HG02571 (cell line): ENCODE measurements at regions not wholly inside any gene's neighbourhood (a gene's known extent, or its start where the extent isn't known, plus 50 kb on each side); places are given as distances from the start of the nearest gene placed in this dataset.
"Not testable (repeated sequence)": the region's sequence is repeated elsewhere in the genome, so short reads cannot be mapped to it uniquely, and the experiment has no call there.

ENCODE experiments used
- ATAC-seq: cut with Tn5 transposase; IDR thresholded peaks from one replicate; pipeline ENCODE4 v1.9.1; 2021; ENCODE audit warnings: mild to moderate bottlenecking, moderate library complexity; ENCODE audit not compliant: unreplicated experiment

DNA sequence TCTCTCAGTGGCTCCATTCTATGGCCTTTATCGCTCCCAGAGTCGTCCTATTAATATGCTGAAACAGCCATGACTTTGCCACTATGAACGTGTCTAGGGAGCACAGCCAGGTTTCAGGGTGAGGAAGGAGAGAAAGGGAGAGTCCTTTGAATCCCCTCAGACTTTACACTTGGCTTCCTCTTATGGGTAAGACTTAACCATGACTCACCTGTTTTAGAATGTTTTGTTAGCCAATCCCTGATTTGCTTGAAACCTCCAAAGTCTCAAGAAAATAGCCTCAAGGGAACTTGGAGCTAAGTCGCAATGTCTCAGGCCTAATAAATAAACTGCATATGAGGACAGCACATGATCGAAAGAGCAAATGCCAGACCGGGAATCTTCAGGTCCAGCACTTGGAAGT, 131.2 kb upstream of the RCN1 start:
- no peak for ATAC-seq

- peak; percentile 81 for ATAC-seq
These were observed 132.7 kb upstream of the RCN1 start for GRCh38 chr11:31958076-31958735.

- no peak for ATAC-seq
These were observed 133.2 kb upstream of the RCN1 start for GRCh38 chr11:31957674-31958073.

DNA sequence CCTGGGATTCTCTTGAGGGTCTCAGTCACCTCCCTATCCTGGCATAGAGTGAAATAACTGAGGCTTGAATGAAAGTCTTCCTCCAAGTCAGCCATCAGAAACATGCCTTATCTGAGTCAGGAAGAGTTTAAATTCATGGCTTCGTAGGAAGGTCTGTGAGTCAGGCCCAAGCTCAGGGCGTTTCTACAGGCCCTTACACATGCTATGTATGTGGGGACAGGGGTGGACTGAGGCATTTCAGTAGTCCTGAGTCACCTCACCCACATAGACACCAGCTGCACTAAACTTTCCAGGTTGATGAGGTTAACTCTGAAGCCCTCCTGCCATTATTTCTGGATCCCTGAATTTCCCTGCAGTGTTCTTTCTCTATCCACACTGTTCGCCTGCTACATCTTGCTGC, 134.6 kb upstream of the RCN1 start:
- peak; percentile 43 for ATAC-seq

GRCh38 chr11:31955838-31956237, 135.0 kb upstream of the RCN1 start:
- no peak for ATAC-seq

GRCh38 chr11:31953803-31954327, 137.0 kb upstream of the RCN1 start:
- no peak for ATAC-seq

DNA sequence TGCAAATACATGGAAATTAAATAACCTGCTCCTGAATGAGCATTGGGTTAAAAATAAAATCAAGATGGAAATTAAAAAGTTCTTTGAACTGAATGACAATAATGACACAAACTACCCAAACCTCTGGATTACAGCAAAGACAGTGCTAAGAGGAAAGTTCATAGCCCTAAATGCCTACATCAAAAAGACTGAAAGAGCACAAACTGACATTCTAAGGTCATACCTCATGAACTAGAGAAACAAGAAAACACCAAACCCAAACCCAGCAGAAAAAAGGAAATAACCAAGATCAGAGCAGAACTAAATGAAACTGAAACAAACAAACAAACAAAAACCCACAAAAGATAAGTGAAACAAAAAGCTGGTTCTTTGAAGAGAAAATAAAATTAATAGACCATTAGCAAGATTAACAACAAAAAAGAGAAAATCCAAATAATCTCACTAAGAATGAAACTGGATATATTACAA, 138.6 kb upstream of the PAX6 start:
- ATAC-seq, result not testable (repeated sequence)

GRCh38 chr11:31947051-31947450, 135.9 kb upstream of the PAX6 start:
- ATAC-seq, result no peak

DNA sequence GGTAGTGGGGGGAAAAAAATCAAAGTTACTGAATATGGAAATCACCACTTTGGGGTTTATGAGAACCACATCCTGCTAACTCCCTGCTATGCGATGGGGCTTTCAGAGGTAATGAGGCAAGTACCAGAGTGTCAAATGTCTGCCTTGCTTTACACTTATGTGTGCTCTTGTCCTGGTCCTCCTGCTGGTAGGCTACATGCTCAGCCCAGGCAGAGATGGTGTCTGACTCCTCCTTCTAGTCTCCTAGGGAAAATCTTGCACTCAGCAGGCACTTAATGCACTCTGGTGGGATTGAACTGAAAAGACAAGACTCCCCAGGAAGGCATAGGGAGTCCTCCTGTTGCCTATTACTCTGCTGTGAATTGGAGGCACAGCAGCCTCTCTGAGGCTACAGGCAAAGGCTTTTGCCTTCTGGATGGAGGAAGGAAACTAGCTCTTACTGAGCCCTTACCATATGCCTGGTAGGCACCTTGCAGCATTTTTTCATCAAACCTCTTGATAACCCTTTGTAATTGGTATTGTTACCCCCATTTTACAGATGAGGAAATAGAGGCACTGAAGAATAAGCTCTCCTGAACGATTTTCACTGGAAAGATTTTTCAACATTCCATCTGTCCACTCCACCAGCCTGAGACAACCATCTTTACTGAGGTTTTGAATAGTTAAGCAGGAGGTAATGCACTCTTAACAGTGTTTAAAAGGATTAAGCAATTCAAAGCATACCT, 132.1 kb upstream of the PAX6 start:
- peak; percentile 76 for ATAC-seq

DNA sequence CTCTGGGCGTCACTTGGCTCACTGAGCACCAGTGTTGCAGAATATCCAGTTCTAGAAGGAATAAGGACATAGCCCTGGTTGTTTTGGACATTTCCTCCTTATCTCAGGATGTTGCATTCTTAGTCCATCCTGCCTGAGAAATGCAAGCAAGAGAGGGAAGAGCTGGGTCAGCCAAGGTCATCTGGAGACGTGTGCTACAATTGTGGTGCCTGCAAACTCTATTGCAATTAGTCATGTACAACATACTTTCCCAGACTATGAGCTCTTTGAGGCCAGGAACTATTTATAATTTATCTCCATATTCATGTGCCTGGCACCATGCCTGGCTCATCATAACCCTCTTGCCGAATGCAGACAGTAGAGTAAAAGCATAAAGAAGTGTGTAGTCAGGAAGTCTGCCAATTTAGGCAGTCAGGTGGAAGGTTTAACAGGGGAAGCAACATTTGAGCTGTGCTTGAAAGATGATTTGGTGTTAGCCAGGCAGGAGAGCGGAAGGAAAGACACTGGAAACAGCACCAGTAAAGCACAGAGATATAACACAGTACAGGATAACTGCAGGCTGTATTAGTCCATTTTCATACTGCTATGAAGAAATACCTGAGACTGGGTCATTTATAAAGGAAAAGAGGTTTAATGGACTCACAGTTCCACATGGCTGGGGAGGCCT, 129.4 kb upstream of the PAX6 start:
- no peak for ATAC-seq

GRCh38 chr11:31939004-31939403, 127.9 kb upstream of the PAX6 start:
- no peak for ATAC-seq

DNA sequence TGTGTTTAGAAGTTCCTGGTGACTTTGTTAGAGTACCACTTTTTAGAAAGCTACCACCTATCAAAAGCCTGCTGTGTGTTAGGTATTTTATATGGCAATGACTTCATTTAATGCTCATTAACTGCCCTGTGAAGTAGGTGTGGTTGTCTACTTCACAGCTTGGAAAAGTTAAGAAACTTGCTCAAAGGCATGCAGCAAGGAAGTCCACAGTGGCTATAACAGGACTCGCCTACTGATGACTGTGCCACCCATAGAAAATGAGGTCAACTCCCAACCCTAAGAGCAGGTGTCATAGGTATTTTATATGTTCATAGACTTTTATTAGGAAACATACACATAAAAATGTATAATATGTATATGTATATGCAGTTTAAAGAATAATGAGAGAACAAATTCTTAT, 125.2 kb upstream of the PAX6 start:
- no peak for ATAC-seq

DNA sequence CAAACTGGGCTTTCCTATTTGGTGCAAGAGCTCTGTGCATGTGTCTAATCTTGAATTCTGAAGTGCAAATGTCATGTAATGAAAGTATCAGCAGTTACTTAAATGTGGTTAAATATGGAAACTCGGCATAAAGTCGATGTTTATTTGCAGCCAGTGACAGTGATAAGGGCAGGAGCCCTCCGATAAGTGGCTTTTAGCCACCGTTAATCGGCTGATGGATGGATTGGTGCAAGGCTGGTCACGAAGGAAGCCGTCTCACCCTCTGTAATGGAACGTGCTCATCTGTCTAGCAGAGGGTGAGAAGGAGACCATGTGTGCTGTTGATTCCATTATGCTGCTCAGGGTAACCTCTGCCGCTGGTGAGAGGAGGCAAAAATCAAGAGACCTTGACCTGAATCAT, 121.8 kb upstream of the PAX6 start:
- no peak for ATAC-seq

DNA sequence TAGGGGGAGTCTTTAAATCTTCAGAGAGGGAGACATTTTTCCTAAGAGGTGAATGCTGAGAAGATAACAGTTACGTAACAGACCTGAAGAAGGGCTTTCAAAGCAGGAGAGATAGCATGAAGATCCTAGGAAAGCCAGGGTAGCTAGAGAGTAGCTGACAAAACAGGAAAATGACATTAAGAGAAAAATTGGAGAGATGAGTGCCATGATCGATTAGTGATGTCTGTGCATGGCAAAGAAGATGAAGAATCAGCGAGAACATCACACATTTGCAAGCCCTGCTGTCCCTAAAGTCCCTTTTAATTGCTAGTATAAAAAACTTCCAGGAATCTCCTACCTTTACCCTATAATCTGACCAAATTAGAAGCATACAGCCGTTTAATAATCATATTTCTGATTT, 116.9 kb upstream of the PAX6 start:
- ATAC-seq, result no peak

- ATAC-seq, result no peak
These were observed 115.8 kb upstream of the PAX6 start for GRCh38 chr11:31926816-31927528.

- no peak for ATAC-seq
These were observed 115.0 kb upstream of the PAX6 start for GRCh38 chr11:31926106-31926505.

GRCh38 chr11:31922450-31922849, 111.3 kb upstream of the PAX6 start:
- ATAC-seq, result no peak

DNA sequence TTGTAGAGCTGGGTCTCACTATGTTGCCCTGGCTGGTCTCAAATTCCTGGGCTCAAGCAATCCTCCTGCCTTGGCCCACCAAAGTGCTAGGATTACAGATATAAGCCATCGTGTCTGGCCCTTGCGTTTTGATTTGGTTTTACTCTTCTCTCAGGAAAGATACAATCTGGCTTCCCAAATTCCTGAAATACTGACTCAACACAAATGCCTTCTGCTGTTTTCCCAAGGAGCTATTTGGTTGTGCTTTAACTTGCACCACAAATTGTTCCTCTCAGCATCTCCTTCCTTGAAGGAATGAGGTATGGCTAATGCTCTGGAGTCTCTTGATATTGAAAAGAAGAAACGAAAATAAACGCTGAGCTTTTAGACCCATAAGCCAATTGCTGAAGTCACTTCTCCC, 110.0 kb upstream of the PAX6 start:
- ATAC-seq, result no peak

- no peak for ATAC-seq
These were observed 108.1 kb upstream of the PAX6 start for GRCh38 chr11:31919175-31919574.

- no peak for ATAC-seq
These were observed 104.7 kb upstream of the PAX6 start for GRCh38 chr11:31915867-31916266.

DNA sequence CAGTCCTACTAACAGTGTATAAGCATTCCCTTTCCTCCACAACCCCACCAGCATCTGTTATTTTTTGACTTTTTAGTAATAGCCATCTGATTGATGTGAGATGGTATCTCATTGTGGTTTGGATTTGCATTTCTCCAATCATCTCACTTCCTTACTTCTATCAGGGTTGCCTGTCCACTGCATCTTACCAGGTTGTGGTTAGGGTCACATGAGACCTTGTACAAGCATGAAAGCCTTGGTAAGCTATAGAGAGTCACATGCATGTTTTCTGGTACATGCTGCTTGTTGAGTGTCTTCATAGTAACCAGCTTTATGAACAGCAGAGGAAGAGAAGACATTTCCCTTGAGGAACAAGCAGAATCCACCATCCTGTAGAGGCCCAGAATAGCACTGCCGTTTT, 102.9 kb upstream of the PAX6 start:
- no peak for ATAC-seq
